ENCODE measurements at regions not wholly inside any gene's neighbourhood (a gene's known extent, or its start where the extent isn't known, plus 50 kb on each side); places are given as distances from the start of the nearest gene placed in this dataset.

DNA sequence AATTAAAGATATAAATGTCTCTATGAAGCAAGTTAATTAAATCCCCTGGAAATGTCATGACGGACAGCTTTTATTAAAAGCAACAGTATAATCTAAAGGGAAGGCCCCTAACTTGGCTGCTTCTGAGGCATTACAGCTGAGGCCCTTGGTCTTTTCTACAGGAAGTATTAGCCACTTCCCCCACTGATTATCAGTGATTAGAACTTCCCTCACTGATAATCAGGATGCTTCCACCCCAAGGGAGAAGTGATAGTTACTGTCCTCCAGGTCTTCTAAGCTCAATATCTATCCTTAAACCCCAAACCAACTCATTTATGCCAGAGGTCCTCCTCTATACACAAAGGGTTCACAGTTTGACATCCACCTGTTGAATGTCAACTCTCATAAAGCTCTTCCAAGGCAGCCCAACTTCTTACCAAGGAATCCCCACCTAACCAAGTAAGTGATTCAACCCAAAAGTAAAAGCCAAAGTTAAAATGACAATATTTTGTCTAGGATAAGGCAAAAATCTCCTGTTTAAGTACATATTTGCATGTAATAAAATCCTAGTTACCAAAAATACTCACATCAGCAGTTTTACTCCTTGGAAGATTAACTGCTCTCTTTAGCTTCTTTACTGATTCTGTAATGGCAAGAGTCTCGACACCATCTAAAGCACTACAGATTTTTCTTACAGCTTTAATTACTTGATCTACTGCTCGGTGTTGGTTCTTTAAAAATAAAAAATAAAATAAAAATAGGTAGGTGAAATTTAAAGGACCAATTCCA is 58.6 kb upstream of the RPS13 start:
- Histone ChIP-seq H3K4me3 (ENCODE audit: low read length) (no peak overlapping the region), H3K9me3 (ENCODE audit: insufficient read depth, low read depth, low read length) (no peaks in the 10 kb centered on the region), H3K9ac (ENCODE audit: low read depth, low read length) (no peak overlapping the region), H3K4me1 (ENCODE audit: insufficient read depth, low read length) (peaks cover 13% of the 10 kb centered on the region), H3K36me3 (ENCODE audit: insufficient read depth, low read length) (peaks cover 85% of the 10 kb centered on the region), H3K27ac (ENCODE audit: low read depth, low read length) (no peak overlapping the region), H3K27me3 (ENCODE audit: insufficient read depth, low read length) (no peaks in the 10 kb centered on the region)
- 97% methylated on average over 2 of the region's 3 CpGs for WGBS

DNA sequence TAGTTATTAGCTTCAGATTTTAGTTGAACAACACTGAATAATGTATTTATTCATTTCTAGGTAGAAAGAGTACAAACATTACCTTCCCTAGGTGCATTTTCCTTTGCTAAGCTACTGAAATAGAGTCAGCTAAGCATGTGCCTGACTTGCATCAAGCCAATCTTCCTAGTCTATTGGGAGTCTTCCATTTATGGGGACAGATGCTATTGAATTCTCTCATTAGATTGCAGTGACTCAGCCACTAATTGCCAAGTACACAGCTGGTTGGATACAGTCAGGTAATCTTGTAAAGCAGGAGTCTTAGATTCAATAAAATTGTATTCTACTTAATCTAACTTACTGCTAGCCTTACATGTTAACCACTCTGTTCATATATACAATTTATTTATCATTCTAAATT is 55.2 kb upstream of the RPS13 start:
- Histone ChIP-seq H3K36me3 (ENCODE audit: insufficient read depth, low read length) (peaks cover 90% of the 10 kb centered on the region), H3K4me1 (ENCODE audit: insufficient read depth, low read length) (peaks cover 13% of the 10 kb centered on the region), H3K9me3 (ENCODE audit: insufficient read depth, low read depth, low read length) (no peaks in the 10 kb centered on the region), H3K27me3 (ENCODE audit: insufficient read depth, low read length) (no peaks in the 10 kb centered on the region), H3K27ac (ENCODE audit: low read depth, low read length) (no peak overlapping the region), H3K9ac (ENCODE audit: low read depth, low read length) (no peak overlapping the region), H3K4me3 (ENCODE audit: low read length) (no peak overlapping the region)

DNA sequence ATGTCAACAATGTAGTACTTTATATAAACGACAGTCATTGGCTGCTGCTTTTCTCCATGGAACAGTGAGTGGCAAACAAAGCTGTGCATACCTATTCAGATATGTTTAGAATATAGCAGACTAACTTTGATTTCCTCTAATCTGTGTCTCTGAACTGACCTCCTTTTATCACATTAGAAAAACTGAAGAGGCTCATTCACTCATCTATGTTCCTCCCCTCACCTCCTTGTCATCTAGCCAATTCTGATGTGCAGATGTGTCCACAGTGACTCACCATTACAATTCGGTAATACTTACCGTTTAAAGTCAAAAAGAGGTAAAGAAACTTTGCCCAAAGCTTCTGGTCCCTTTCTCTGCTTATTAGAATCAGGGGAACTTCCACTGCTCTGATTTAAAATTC is 51.5 kb upstream of the RPS13 start:
- Histone ChIP-seq H3K4me1 (ENCODE audit: insufficient read depth, low read length) (no peaks in the 10 kb centered on the region), H3K27me3 (ENCODE audit: insufficient read depth, low read length) (no peaks in the 10 kb centered on the region), H3K27ac (ENCODE audit: low read depth, low read length) (no peak overlapping the region), H3K4me3 (ENCODE audit: low read length) (no peak overlapping the region), H3K9ac (ENCODE audit: low read depth, low read length) (no peak overlapping the region), H3K36me3 (ENCODE audit: insufficient read depth, low read length) (peaks cover 86% of the 10 kb centered on the region), H3K9me3 (ENCODE audit: insufficient read depth, low read depth, low read length) (no peaks in the 10 kb centered on the region)
- 98% methylated on average over 3 of the region's 3 CpGs for WGBS
